HG03280 (cell line): ENCODE measurements at regions not wholly inside any gene's neighbourhood (a gene's known extent, or its start where the extent isn't known, plus 50 kb on each side); places are given as distances from the start of the nearest gene placed in this dataset.

Source experiments
- ATAC-seq: cut with Tn5 transposase; IDR thresholded peaks from one replicate; pipeline ENCODE4 v1.9.1; 2021; ENCODE audit warnings: mild to moderate bottlenecking, moderate library complexity; ENCODE audit not compliant: unreplicated experiment

DNA sequence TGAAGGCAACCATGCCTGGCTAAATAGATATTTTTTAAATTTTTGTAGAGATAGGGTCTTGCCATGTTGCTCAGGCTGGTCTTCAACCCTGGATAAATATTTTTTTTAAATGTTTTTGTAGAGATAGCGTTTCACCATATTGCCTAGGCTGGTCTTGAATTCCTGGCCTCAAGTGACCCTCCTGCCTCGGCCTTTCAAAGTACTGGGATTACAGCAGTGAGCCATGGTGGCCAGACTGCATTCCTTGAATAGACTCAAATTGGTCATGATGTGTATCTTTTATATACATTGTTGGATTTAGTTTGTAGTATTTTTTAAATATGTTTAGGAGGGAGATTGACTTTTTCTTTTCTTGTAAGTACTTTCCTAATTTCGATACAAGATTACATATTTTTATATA lies 325.7 kb upstream of the C11orf87 start:
- ATAC-seq = no peak

DNA sequence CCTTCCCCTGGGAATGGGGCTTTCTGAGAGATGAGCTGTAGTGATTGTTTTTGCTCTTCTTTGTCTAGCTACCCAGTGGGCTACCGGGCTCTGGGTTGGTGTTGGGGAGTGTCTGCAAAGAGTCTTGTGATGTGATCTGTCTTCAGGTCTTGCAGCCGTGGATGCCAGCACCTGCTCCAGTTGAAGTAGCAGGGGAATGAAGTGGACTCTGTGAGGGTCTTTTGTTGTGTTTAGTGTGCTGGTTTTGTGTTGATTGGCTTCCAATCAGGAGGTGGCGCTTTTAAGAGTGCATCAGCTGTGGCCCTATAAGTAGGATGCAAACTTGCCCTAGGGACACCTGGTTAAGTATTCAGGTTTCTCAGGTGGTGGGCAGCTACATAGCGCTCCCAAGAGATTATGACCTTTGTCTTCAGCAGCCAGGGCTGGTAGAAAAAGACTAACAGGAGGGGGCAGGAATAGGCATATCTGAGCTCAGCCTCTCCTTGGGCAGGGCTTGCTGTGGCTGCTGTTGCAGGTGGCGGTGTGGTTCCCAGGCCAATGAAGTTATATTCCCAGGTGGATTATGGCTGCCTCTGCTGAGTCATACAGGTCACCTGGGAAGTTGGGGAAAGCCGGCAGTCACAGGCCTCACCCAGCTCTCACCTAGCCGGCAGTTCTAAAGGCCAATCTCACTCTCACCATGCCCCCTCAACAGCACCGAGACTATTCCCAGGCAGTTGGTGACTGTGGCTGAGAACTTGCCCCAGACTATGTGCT lies 315.7 kb upstream of the C11orf87 start:
- ATAC-seq = no peak

DNA sequence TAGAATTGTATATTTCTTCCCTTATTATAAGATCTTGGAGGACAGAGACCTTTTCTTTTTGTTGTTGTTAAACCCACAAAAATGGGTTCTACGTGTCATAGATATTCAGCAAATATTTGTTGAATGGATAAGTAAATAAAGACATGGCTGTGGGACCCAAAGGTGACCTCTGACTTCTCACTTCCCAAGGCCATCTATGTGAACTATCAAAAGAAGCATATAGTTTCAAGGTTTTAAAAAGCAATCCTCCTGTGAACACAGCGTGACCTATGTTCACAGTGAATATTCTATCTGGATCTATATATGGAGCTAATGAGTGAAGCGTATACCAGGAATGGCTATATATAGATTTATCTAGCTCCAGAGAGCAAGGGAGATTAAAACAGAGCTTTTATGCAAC lies 312.8 kb upstream of the C11orf87 start:
- ATAC-seq = no peak

DNA sequence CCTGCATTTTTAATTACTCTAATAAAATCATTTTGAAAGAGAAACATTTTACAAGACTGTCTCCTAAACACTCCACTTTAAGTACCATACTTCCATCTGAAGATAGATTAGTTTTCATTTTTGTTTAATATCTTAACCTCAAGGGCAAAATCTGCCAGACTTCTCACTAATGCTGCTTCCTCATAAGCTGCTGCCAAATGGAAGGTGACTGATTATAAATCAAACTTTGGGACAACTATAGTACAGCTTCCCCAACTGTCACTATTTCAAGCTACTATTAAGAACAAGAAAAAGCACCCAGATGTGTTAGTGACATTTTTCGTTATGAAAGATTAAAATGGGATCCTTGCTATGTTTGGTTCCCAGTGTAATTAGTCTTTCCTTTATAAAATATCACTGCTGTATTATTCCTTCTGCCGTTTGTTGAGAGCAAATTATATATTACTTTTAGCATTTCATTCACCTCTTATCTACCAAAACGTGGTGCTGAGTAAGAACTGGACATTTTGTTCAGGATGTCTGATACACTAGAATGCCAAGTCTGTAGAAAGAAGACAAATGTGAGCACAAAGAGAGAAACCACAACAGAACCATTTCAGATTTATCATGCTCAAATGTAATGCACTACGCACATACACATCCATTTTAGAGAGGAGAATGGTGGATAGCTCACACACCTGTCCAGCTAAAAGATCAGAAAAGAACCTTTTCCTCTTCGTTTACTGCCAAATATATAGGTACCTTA lies 312.2 kb upstream of the C11orf87 start:
- no peak for ATAC-seq

DNA sequence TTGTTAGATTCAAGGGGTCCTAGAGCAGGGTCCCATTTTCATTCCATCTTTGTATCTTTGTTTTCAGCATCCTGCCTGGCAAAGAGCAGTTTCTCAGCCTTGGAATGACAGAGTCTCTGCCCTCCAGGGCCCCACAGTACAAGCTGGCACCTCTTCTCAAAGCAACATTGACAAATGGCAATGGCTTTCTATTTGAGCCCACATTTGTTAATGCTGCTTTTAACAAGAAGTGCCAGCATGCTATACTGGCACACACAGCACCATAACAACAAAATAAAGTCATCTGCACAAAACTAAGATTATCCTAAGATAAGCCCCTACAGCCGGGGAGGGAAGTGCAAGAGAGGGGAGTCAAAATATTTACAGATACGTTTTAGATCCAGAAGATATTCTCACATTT lies 309.7 kb upstream of the C11orf87 start:
- no peak for ATAC-seq

DNA sequence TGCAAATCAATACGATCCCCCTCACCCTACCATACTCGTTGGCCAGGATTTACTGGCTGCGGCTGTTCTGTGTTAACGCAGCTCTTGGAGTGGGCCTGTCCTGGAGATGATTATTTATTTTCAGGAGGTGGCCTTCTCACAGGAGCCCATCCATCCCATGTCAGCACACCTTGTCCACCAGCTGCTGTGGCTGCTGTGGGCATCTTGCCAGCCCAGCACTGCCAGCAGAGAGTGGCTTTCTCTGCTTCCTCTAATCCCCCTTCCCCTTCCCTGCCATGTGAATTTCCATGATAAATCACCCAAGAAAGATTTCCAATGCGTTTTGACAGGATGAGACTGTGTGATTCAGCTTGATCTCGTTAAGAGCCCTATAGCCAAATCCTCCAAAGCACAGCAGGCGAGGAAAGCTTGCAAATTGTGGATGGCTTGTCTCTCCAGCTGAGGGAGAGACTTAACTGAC lies 309.1 kb upstream of the C11orf87 start:
- ATAC-seq = no peak

DNA sequence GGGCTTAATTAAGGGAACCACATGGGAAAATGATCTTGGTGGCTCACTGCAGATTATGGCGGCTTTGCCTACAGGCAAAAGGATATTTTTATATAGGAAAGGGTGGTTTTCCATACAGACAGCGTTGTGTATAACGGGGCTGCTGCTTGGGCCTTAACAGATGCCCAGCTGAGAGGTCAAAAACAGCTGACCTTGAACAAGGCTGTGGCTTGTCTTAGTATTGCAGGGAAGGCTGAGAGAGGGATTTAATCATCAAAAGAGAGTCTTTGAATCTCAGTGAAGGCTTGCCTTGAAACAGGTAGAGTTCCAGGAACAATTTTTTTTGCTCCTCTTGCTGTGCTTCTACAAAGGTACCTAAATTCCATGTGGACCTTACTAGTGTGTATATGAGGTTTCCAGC lies 301.6 kb upstream of the C11orf87 start:
- ATAC-seq = no peak

DNA sequence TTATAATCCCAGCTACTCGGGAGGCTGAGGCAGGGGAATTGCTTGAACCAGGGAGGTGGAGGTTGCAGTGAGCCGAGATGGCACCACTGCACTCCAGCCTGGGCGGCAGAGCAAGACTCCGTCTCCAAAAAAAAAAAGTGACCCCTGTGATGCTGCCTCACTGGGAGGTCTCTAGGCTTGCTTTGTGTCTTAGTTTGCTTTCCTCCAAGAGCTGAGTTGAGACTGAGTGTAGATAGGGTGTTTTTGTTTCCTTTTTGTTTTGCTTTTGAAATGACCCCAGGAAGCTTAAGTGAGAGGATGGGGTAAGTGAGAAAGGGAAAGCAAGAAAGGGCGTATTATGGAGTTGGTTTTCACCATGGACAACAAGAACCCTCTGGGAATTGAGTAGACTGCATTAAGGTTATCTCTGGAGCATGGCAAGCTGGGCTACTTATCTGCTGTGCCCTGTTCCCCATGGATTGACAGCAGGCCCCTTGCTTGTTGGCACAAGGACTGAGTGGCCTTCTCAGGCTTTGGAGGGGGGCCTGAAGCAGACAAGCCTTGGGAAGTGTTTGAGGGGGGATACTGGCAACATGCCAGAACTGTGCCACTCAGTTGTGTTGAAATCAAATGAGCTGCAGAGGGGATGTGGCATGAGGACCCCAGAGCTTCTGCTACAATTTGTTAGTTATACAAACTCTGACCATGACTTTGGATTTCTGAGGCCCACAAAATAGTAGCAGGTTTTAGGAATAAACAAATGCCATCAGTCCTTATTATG lies 300.6 kb upstream of the C11orf87 start:
- ATAC-seq = no peak

GRCh38 chr11:109123816-109124787 lies 297.9 kb upstream of the C11orf87 start:
- no peak for ATAC-seq

DNA sequence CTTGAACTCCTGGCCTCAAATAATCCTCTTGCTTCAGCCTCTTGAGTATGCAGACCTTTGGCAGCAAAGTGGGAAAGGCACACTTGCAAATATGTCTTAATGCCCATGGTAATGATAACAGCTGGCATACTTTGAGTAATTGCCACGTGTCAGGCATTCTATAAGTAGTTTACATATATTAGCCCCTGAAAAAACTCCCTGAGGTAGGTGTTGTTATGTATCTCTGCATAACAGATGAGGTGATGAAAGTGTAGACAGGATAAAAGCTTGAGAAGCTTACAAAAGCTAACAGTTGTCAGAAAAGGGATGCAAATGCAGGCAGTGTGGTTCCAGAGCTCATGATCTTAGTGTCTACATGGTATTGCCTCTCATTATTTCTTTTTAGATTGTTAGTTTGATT lies 291.1 kb upstream of the C11orf87 start:
- no peak for ATAC-seq

DNA sequence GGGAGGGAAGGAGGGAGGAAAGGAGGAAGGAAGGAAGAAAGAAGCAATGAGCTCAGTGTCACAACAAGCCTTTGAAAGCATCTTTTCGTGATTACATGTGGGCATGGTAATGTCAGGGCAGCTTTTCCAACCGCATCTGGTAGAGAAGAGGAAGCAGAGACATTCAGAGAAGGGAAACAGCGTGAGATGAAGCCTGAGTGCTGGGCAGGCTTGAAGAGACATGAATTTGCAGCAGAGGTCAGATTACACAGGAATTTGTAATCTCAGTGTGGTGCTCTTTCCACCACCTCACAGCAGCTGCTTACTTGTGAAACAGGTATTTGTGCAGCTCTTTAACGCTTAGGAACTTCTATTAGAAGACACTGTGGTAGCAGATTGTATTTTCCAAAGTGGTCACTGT lies 289.5 kb upstream of the C11orf87 start:
- no peak for ATAC-seq

GRCh38 chr11:109133159-109133558 lies 288.8 kb upstream of the C11orf87 start:
- no peak for ATAC-seq

- ATAC-seq = no peak
Observed at GRCh38 chr11:109135627-109136026, 286.4 kb upstream of the C11orf87 start.

- no peak for ATAC-seq
Observed at GRCh38 chr11:109138196-109138595, 283.8 kb upstream of the C11orf87 start.

- ATAC-seq = no peak
Observed at GRCh38 chr11:109140426-109140825, 281.6 kb upstream of the C11orf87 start.

GRCh38 chr11:109140857-109141515 lies 281.0 kb upstream of the C11orf87 start:
- no peak for ATAC-seq

GRCh38 chr11:109145287-109145686 lies 276.7 kb upstream of the C11orf87 start:
- no peak for ATAC-seq

DNA sequence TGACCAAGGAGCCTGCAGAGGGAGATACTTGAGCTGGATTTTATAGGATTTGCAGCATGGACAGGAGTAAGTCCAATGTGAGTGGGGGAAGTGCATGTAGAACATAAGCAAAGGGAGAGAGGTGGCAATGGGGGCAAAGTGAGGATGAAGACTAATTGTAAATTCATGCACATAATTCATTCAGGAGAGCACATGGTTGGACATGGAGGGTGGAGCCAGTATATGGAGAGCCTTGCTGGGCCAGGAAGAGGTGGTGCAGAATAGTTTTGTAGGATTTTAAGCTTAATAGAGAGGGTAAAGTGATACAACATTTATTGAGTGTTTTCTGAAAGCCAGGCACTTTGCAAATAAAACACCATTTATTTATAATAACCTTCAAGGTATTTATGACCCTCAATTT lies 274.3 kb upstream of the C11orf87 start:
- ATAC-seq = no peak

DNA sequence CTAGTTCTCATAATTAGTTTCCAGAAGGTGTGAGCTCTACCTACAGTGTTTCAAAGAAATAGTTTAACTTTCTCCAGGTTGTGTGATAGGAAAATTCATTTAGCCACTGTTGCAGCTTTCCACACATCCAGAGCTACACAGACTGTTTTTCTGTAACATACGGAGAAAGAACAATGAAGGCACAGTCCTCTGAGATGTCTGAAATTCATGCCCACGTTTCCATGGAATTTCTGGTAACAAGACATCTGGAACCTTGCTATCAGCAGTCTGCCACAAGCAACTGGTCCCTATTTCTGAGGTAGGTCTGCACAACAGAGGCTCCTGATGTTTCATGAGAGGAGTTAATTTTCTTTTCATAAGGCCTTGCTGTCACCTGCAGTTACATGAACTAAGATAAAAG lies 273.3 kb upstream of the C11orf87 start:
- ATAC-seq = no peak

GRCh38 chr11:109150581-109150980 lies 271.4 kb upstream of the C11orf87 start:
- ATAC-seq = no peak
